ENCODE measurements at regions not wholly inside any gene's neighbourhood (a gene's known extent, or its start where the extent isn't known, plus 50 kb on each side); places are given as distances from the start of the nearest gene placed in this dataset.

- peaks cover 6% of the 10 kb centered on the region; the same call in 2 of the 3 replicates for H3K9me3 Mint-ChIP-seq
- Histone ChIP-seq H3K27me3 (ENCODE audit: insufficient read depth) (no peaks in the 10 kb centered on the region), H3K4me1 (ENCODE audit: insufficient read depth) (peaks cover 6% of the 10 kb centered on the region; the same call in 1 of the 2 replicates), H4K20me1 (replicated peaks; ENCODE audit: insufficient read depth) (no peaks in the 10 kb centered on the region), H2AFZ (no peak overlapping the region), H3K4me2 (no peak overlapping the region), H3K79me2 (replicated peaks; ENCODE audit: insufficient read depth) (no peaks in the 10 kb centered on the region), H3K9me2 (ENCODE audit: insufficient read depth) (no peaks in the 10 kb centered on the region), H3F3A (replicated peaks; ENCODE audit: low read depth) (no peaks in the 10 kb centered on the region), H3K4me3 (no peak overlapping the region), H3K36me3 (ENCODE audit: insufficient read depth) (no peaks in the 10 kb centered on the region), H3K27ac (ENCODE audit: low read depth) (no peak overlapping the region)
- no peaks in the 10 kb centered on the region for H3K36me3 Mint-ChIP-seq (ENCODE audit: low read depth)
- H3K27ac Mint-ChIP-seq, result no peak overlapping the region
- no peaks in the 10 kb centered on the region for H3K27me3 Mint-ChIP-seq (ENCODE audit: insufficient read depth, low read depth, poor library complexity)
- no peak for DNase-seq (ENCODE audit: low spot score)
- TF ChIP-seq ZNF331 (CRISPR knock-in tag; IDR thresholded peaks at IDR 0.05; ENCODE audit: low read depth) (no peak), NANOG (IDR thresholded peaks at IDR 0.05; ENCODE audit: borderline replicate concordance) (no peak), POLR2AphosphoS5 (IDR thresholded peaks at IDR 0.05; ENCODE audit: low read depth) (no peak), EZH2 (IDR thresholded peaks at IDR 0.05; ENCODE audit: low read depth, unreplicated experiment) (no peak), STAT1 (IDR thresholded peaks at IDR 0.05; ENCODE audit: unreplicated experiment) (no peak), JUNB (IDR thresholded peaks at IDR 0.05; ENCODE audit: unreplicated experiment) (no peak), CREB1 (CRISPR knock-in tag; IDR thresholded peaks at IDR 0.05; ENCODE audit: low read depth) (no peak), EZH2phosphoT487 (IDR thresholded peaks at IDR 0.05; ENCODE audit: unreplicated experiment) (no peak), ZNF114 (CRISPR knock-in tag; IDR thresholded peaks at IDR 0.05) (no peak)
- TF ChIP-seq, protein P1, sequence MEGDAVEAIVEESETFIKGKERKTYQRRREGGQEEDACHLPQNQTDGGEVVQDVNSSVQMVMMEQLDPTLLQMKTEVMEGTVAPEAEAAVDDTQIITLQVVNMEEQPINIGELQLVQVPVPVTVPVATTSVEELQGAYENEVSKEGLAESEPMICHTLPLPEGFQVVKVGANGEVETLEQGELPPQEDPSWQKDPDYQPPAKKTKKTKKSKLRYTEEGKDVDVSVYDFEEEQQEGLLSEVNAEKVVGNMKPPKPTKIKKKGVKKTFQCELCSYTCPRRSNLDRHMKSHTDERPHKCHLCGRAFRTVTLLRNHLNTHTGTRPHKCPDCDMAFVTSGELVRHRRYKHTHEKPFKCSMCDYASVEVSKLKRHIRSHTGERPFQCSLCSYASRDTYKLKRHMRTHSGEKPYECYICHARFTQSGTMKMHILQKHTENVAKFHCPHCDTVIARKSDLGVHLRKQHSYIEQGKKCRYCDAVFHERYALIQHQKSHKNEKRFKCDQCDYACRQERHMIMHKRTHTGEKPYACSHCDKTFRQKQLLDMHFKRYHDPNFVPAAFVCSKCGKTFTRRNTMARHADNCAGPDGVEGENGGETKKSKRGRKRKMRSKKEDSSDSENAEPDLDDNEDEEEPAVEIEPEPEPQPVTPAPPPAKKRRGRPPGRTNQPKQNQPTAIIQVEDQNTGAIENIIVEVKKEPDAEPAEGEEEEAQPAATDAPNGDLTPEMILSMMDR (conservative IDR thresholded peaks at IDR 0.05; ENCODE audit: low read depth in 2 of 2), result no peak
- TF ChIP-seq, protein P2, sequence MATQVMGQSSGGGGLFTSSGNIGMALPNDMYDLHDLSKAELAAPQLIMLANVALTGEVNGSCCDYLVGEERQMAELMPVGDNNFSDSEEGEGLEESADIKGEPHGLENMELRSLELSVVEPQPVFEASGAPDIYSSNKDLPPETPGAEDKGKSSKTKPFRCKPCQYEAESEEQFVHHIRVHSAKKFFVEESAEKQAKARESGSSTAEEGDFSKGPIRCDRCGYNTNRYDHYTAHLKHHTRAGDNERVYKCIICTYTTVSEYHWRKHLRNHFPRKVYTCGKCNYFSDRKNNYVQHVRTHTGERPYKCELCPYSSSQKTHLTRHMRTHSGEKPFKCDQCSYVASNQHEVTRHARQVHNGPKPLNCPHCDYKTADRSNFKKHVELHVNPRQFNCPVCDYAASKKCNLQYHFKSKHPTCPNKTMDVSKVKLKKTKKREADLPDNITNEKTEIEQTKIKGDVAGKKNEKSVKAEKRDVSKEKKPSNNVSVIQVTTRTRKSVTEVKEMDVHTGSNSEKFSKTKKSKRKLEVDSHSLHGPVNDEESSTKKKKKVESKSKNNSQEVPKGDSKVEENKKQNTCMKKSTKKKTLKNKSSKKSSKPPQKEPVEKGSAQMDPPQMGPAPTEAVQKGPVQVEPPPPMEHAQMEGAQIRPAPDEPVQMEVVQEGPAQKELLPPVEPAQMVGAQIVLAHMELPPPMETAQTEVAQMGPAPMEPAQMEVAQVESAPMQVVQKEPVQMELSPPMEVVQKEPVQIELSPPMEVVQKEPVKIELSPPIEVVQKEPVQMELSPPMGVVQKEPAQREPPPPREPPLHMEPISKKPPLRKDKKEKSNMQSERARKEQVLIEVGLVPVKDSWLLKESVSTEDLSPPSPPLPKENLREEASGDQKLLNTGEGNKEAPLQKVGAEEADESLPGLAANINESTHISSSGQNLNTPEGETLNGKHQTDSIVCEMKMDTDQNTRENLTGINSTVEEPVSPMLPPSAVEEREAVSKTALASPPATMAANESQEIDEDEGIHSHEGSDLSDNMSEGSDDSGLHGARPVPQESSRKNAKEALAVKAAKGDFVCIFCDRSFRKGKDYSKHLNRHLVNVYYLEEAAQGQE (IDR thresholded peaks at IDR 0.05; ENCODE audit: unreplicated experiment), result no peak
- TF ChIP-seq, protein P3, sequence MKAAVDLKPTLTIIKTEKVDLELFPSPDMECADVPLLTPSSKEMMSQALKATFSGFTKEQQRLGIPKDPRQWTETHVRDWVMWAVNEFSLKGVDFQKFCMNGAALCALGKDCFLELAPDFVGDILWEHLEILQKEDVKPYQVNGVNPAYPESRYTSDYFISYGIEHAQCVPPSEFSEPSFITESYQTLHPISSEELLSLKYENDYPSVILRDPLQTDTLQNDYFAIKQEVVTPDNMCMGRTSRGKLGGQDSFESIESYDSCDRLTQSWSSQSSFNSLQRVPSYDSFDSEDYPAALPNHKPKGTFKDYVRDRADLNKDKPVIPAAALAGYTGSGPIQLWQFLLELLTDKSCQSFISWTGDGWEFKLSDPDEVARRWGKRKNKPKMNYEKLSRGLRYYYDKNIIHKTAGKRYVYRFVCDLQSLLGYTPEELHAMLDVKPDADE (IDR thresholded peaks at IDR 0.05), result no peak
- TF ChIP-seq, protein P4, sequence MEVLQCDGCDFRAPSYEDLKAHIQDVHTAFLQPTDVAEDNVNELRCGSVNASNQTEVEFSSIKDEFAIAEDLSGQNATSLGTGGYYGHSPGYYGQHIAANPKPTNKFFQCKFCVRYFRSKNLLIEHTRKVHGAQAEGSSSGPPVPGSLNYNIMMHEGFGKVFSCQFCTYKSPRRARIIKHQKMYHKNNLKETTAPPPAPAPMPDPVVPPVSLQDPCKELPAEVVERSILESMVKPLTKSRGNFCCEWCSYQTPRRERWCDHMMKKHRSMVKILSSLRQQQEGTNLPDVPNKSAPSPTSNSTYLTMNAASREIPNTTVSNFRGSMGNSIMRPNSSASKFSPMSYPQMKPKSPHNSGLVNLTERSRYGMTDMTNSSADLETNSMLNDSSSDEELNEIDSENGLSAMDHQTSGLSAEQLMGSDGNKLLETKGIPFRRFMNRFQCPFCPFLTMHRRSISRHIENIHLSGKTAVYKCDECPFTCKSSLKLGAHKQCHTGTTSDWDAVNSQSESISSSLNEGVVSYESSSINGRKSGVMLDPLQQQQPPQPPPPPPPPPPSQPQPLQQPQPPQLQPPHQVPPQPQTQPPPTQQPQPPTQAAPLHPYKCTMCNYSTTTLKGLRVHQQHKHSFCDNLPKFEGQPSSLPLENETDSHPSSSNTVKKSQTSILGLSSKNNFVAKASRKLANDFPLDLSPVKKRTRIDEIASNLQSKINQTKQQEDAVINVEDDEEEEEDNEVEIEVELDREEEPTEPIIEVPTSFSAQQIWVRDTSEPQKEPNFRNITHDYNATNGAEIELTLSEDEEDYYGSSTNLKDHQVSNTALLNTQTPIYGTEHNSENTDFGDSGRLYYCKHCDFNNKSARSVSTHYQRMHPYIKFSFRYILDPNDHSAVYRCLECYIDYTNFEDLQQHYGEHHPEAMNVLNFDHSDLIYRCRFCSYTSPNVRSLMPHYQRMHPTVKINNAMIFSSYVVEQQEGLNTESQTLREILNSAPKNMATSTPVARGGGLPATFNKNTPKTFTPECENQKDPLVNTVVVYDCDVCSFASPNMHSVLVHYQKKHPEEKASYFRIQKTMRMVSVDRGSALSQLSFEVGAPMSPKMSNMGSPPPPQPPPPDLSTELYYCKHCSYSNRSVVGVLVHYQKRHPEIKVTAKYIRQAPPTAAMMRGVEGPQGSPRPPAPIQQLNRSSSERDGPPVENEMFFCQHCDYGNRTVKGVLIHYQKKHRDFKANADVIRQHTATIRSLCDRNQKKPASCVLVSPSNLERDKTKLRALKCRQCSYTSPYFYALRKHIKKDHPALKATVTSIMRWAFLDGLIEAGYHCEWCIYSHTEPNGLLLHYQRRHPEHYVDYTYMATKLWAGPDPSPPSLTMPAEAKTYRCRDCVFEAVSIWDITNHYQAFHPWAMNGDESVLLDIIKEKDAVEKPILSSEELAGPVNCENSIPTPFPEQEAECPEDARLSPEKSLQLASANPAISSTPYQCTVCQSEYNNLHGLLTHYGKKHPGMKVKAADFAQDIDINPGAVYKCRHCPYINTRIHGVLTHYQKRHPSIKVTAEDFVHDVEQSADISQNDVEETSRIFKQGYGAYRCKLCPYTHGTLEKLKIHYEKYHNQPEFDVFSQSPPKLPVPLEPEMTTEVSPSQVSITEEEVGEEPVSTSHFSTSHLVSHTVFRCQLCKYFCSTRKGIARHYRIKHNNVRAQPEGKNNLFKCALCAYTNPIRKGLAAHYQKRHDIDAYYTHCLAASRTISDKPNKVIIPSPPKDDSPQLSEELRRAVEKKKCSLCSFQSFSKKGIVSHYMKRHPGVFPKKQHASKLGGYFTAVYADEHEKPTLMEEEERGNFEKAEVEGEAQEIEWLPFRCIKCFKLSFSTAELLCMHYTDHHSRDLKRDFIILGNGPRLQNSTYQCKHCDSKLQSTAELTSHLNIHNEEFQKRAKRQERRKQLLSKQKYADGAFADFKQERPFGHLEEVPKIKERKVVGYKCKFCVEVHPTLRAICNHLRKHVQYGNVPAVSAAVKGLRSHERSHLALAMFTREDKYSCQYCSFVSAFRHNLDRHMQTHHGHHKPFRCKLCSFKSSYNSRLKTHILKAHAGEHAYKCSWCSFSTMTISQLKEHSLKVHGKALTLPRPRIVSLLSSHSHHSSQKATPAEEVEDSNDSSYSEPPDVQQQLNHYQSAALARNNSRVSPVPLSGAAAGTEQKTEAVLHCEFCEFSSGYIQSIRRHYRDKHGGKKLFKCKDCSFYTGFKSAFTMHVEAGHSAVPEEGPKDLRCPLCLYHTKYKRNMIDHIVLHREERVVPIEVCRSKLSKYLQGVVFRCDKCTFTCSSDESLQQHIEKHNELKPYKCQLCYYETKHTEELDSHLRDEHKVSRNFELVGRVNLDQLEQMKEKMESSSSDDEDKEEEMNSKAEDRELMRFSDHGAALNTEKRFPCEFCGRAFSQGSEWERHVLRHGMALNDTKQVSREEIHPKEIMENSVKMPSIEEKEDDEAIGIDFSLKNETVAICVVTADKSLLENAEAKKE (CRISPR knock-in tag; IDR thresholded peaks at IDR 0.05), result no peak
- ATAC-seq, result no peak
- H3K4me1 Mint-ChIP-seq, result peaks cover 5% of the 10 kb centered on the region; the same call in 2 of the 3 replicates
- H3K4me3 Mint-ChIP-seq, result no peak overlapping the region
Measured at GRCh38 chr14:103256406-103256805, 77.6 kb upstream of the EIF5 start.

All from GM23338 (cell line).